ENCODE measurements at regions not wholly inside any gene's neighbourhood (a gene's known extent, or its start where the extent isn't known, plus 50 kb on each side); places are given as distances from the start of the nearest gene placed in this dataset.

DNA sequence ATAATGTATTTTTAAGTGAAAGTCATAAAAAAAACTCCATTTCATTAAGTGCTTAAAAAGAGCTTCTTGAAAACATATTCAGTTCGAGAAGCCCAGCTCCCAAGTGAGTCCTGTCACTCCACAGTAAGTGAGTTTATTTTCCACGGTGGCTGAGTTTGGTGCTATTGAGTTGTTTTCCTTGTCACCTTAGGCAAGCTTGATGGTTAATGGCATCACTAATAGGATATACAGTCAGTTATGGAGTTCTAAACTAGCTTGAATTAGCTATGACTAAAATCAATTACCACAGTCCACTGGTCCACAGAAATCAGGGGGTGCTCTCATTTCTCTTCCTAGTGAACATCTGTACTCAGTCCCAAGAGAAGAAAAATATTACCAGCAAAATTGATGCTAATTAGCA is 1526.2 kb upstream of the IGFBP7 start:
- no peak for DNase-seq (ENCODE audit: low read depth)
- no peak overlapping the region for H3K4me3 ChIP-seq (ENCODE audit: control insufficient read depth, low read depth, low read length)
- TF ChIP-seq, protein P1, sequence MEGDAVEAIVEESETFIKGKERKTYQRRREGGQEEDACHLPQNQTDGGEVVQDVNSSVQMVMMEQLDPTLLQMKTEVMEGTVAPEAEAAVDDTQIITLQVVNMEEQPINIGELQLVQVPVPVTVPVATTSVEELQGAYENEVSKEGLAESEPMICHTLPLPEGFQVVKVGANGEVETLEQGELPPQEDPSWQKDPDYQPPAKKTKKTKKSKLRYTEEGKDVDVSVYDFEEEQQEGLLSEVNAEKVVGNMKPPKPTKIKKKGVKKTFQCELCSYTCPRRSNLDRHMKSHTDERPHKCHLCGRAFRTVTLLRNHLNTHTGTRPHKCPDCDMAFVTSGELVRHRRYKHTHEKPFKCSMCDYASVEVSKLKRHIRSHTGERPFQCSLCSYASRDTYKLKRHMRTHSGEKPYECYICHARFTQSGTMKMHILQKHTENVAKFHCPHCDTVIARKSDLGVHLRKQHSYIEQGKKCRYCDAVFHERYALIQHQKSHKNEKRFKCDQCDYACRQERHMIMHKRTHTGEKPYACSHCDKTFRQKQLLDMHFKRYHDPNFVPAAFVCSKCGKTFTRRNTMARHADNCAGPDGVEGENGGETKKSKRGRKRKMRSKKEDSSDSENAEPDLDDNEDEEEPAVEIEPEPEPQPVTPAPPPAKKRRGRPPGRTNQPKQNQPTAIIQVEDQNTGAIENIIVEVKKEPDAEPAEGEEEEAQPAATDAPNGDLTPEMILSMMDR (conservative IDR thresholded peaks at IDR 0.05; ENCODE audit: control insufficient read depth, insufficient read depth, low read depth, low read length) = no peak

- TF ChIP-seq, protein P1 (conservative IDR thresholded peaks at IDR 0.05; ENCODE audit: control insufficient read depth, insufficient read depth, low read depth, low read length) = no peak
- no peak overlapping the region for H3K4me3 ChIP-seq (ENCODE audit: control insufficient read depth, low read depth, low read length)
- no peak for DNase-seq (ENCODE audit: low read depth)
Observed at GRCh38 chr4:58617226-58617625, 1507.0 kb upstream of the IGFBP7 start.

- no peak overlapping the region for H3K4me3 ChIP-seq (ENCODE audit: control insufficient read depth, low read depth, low read length)
- DNase-seq (ENCODE audit: low read depth) = no peak
- TF ChIP-seq, protein P1 (conservative IDR thresholded peaks at IDR 0.05; ENCODE audit: control insufficient read depth, insufficient read depth, low read depth, low read length) = no peak
Observed at GRCh38 chr4:58611012-58611411, 1500.8 kb upstream of the IGFBP7 start.

DNA sequence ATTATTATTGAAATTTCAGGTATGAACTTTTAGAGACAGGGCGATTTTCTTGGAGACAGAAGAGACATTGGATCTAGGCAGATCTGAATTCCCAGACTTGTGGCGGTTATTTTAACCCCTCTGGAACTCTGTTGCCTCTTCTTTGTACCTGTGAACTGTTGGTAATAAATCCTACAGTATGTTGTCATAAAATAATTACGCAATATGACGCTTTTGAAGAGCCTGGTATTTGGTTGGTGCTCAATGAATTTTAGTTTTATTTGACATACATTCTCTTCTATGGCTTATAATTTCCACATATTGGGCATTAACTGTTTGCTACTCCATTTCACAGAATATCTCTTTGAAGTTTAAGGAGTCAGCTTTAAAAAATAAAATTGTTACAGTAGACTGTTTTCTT is 1496.1 kb upstream of the IGFBP7 start:
- H3K4me3 ChIP-seq (ENCODE audit: control insufficient read depth, low read depth, low read length) = no peak overlapping the region
- DNase-seq (ENCODE audit: low read depth) = no peak
- TF ChIP-seq, protein P1 (conservative IDR thresholded peaks at IDR 0.05; ENCODE audit: control insufficient read depth, insufficient read depth, low read depth, low read length) = no peak

- DNase-seq (ENCODE audit: low read depth) = no peak
- no peak overlapping the region for H3K4me3 ChIP-seq (ENCODE audit: control insufficient read depth, low read depth, low read length)
- TF ChIP-seq, protein P1 (conservative IDR thresholded peaks at IDR 0.05; ENCODE audit: control insufficient read depth, insufficient read depth, low read depth, low read length) = no peak
Observed at GRCh38 chr4:58603951-58604350, 1493.8 kb upstream of the IGFBP7 start.

- TF ChIP-seq, protein P1 (conservative IDR thresholded peaks at IDR 0.05; ENCODE audit: control insufficient read depth, insufficient read depth, low read depth, low read length) = no peak
- DNase-seq (ENCODE audit: low read depth) = no peak
- H3K4me3 ChIP-seq (ENCODE audit: control insufficient read depth, low read depth, low read length) = no peak overlapping the region
Observed at GRCh38 chr4:58602731-58603359, 1492.7 kb upstream of the IGFBP7 start.

DNA sequence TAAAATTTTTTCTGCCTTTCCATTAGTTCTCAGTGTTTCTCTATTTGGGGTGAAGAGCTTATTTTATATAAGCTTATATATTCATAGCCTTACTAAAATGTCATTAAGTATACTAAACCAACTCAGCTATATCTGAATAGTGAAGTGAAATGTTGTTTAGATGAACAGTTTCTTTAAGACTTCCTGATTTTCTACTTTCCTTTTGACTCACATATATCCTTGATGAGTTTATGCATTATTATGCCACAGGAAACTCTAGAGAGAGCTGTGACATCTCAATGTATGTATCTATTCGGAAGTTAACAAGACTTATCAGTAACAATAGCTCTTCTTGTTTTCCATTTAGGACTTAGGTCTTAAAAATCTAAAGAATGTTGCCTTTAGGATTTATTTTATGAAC is 1491.8 kb upstream of the IGFBP7 start:
- DNase-seq (ENCODE audit: low read depth) = no peak
- no peak overlapping the region for H3K4me3 ChIP-seq (ENCODE audit: control insufficient read depth, low read depth, low read length)
- TF ChIP-seq, protein P1 (conservative IDR thresholded peaks at IDR 0.05; ENCODE audit: control insufficient read depth, insufficient read depth, low read depth, low read length) = no peak
